NCI-H1436 treated with DMSO at 0.1 percent for 48 hours (cell line): ENCODE measurements at regions not wholly inside any gene's neighbourhood (a gene's known extent, or its start where the extent isn't known, plus 50 kb on each side); places are given as distances from the start of the nearest gene placed in this dataset.

ENCODE experiments used
- DNase-seq: peaks from one replicate; lab custom pipeline; 2025; lab: John Stamatoyannopoulos, UW

DNA sequence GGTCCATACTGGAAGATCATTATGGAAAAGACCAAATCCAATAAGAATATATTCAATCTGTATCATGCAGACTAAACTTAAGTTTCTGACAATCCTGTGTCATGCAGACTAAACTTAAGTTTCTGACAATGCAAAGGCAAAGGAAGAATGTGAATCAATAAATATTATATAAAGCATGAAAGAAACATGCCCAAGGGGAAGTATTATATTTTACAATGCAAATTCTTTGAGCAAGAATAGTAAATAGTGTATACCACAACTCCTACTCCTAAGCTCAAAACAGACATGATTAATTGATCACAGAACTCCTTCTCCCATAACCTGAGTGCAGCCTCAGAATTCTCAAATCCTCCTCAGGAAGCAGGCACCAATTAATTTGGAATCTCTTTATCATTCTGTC is 71.3 kb upstream of the BDNF start:
- DNase-seq = no peak

- DNase-seq = no peak
Measured at GRCh38 chr11:27770576-27770975, 70.3 kb upstream of the BDNF start.

DNA sequence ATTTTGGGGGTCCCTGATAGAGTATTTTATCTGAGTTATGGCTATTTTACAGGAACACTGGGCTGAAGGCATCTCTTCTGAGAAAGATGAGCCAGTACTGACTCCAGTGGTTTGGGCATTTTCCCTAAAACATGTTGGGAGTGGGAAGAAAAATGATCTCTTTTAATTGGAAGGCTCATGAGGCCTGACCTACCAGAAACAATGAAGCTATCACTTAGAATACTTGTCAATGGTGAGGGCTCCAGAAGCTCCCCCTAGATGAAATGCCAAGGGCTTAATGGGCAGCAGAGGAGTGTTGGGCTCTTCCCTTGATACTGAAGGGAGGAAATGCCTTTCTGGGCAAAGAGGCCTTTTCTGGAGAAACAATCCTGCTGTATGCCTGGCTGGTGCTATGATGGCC is 63.5 kb upstream of the BDNF start:
- DNase-seq = no peak

- DNase-seq = no peak
Measured at GRCh38 chr11:27761356-27761755, 61.1 kb upstream of the BDNF start.

DNA sequence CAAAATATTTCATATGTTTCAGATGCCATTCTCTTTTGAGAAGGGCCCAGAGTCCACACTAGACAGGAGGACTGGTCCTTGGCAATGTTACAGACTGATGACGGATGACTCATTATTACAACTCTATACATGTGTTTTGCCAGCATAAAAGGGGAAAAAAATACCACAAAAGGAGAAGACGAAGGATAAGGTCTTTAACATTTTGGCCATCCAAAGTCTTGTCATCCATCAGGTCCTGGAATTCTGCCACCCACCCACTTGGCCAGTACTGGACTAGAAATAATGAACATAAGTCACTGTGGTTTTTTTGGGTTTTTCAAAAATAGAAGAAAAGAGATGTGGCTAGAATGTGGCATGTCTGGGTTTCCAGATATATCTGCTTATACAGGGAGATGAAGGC is 57.7 kb upstream of the BDNF start:
- no peak for DNase-seq

GRCh38 chr11:27754035-27755017 is 54.1 kb upstream of the BDNF start:
- no peak for DNase-seq
